Neural cell (in vitro differentiated cells): ENCODE measurements at regions not wholly inside any gene's neighbourhood (a gene's known extent, or its start where the extent isn't known, plus 50 kb on each side); places are given as distances from the start of the nearest gene placed in this dataset.
"Not testable (repeated sequence)": the region's sequence is repeated elsewhere in the genome, so short reads cannot be mapped to it uniquely, and the experiment has no call there.

ENCODE experiments used
- EP300 ChIP-seq: fragments of 450-650 bp; conservative IDR thresholded peaks from 2 replicates; pipeline ENCODE4 v1.6.1; 2014; ENCODE audit warnings: antibody characterized with exemption, mild to moderate bottlenecking, moderate library complexity; ENCODE audit not compliant: poor library complexity, severe bottlenecking
- EZH2 ChIP-seq: fragments of 200-600, 300-800 bp; shearing (Covaris generic), sonication (generic); IDR thresholded peaks from 2 replicates; pipeline ENCODE4 v1.6.1; 2014; ENCODE audit warnings: antibody characterized with exemption, low read length, borderline replicate concordance, mild to moderate bottlenecking; ENCODE audit not compliant: insufficient read depth, poor library complexity, severe bottlenecking
- POLR2AphosphoS5 ChIP-seq: IDR thresholded peaks from 2 replicates; pipeline ENCODE4 v1.6.1; 2012
- RAD21 ChIP-seq: fragments of 450-650 bp; conservative IDR thresholded peaks from 2 replicates; pipeline ENCODE4 v1.6.1; 2014; ENCODE audit warnings: antibody characterized with exemption, mild to moderate bottlenecking, moderate library complexity
- TF ChIP-seq, protein P1 (sequence below): fragments of 450-650 bp; IDR thresholded peaks from 2 replicates; pipeline ENCODE4 v1.5.1; 2014; ENCODE audit warnings: antibody characterized with exemption, mild to moderate bottlenecking, moderate library complexity; ENCODE audit not compliant: poor library complexity, severe bottlenecking

DNA sequence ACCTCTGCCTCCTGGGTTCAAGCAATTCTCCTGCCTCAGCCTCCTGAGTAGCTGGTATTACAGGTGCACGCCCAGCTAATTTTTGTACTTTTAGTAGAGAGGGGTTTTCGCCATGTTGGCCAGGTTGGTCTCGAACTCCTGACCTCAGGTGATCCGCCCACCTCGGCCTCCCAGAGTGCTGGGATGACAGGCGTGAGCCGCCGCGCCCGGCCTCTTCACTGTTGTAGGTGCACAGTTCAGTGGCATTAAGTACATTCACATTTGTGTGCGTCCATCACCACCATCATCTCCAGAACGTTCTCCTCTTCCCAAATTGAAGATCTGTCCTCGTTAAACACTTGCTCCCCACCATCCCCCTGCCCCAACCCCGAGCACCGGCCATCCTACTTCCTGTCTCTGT lies 71.3 kb downstream of the UNCX start:
- TF ChIP-seq, protein P1, sequence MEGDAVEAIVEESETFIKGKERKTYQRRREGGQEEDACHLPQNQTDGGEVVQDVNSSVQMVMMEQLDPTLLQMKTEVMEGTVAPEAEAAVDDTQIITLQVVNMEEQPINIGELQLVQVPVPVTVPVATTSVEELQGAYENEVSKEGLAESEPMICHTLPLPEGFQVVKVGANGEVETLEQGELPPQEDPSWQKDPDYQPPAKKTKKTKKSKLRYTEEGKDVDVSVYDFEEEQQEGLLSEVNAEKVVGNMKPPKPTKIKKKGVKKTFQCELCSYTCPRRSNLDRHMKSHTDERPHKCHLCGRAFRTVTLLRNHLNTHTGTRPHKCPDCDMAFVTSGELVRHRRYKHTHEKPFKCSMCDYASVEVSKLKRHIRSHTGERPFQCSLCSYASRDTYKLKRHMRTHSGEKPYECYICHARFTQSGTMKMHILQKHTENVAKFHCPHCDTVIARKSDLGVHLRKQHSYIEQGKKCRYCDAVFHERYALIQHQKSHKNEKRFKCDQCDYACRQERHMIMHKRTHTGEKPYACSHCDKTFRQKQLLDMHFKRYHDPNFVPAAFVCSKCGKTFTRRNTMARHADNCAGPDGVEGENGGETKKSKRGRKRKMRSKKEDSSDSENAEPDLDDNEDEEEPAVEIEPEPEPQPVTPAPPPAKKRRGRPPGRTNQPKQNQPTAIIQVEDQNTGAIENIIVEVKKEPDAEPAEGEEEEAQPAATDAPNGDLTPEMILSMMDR = not testable (repeated sequence)
- not testable (repeated sequence) for TF ChIP-seq EP300, RAD21, POLR2AphosphoS5, EZH2
